ENCODE measurements at regions not wholly inside any gene's neighbourhood (a gene's known extent, or its start where the extent isn't known, plus 50 kb on each side); places are given as distances from the start of the nearest gene placed in this dataset.
"Not testable (repeated sequence)": the region's sequence is repeated elsewhere in the genome, so short reads cannot be mapped to it uniquely, and the experiment has no call there.

DNA sequence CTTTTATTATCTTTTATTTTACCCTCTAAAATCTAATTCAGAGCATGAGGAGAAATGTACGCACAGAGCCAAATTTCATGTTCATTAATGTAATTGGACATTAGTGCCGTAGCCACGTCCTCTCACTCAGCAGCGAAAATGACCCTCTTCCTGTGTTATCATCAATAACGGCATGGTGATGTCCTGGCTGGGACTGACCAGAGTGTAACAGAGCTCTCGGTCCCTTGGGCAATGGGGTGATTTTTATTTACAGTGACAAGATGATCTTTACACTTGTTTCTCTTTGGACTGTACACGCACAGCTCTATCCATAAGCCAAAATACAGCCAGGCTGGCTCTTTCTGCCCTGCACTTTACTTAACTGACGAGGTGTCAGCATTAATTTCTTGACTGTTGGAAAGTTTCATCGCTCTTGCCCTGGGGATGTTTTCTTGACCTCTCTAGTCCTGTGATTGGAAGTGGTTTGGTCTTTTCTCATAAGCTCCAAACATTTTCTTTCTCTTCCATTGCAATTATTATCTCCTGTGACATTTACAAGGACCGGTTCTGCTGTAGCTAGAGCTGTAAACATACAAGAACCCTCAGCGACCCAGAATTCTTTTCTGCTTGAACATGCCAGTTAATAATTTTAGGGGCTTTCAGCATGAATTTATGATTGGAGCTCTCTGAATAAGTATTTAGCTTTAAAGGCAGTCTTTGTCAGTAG is 308.0 kb upstream of the PIK3C3 start:
- no peak for ATAC-seq

DNA sequence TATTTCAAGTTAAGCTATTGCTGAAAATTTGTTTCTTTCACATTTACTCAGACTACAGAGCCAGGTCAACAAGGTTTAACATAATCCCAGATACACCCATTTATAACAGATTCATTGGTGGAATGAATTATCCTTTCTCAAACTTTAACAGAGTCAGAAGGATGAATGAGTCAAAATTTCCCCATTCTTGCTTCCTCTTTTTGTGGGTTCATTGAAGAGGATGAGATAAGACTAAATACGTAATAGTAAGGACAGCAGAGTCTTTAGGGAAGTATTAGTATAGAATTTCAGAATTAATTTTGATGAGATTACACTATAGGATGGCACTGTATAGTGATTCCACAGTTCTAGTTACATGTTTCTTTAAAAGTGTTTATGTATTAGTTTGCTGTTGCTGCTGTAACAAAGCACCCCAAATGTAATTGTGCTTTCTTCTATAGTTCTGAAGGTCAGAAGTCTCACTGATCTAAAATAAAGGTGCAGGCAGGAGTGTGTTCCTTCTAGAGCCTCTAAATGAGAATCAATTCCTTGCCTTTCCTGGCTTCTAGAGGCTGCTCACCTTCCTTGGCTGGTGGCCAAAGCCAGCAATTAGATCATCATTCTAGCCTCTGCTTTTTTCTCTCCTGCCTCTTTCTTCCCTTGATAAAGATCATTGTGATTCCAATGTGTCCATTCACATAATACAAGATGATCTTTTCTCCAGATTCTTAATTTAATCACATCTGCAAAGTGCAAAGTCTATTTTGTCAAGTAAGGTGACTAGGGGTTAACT is 309.3 kb upstream of the PIK3C3 start:
- Histone ChIP-seq H3K4me1 (ENCODE audit: control insufficient read depth, insufficient read depth, low read length) (no peaks in the 10 kb centered on the region), H3K4me3 (ENCODE audit: low read length) (no peak overlapping the region), H3K9me3 (ENCODE audit: control insufficient read depth, low read length) (no peaks in the 10 kb centered on the region), H3K27me3 (ENCODE audit: control insufficient read depth, insufficient read depth) (no peaks in the 10 kb centered on the region), H3K27ac (ENCODE audit: low read length) (no peak overlapping the region)
- intact Hi-C loops (cut with DNase I) = no loop called here
- WGBS = 93% methylated on average over 1 of the region's 1 CpG
- DNase-seq (no peak), ATAC-seq (no peak)

More for the DNA sequence above, 308.0 kb upstream of the PIK3C3 start:
- Histone ChIP-seq H3K4me3 (ENCODE audit: low read length) (no peak overlapping the region), H3K27ac (ENCODE audit: low read length) (no peak overlapping the region), H3K27me3 (ENCODE audit: control insufficient read depth, insufficient read depth) (no peaks in the 10 kb centered on the region), H3K9me3 (ENCODE audit: control insufficient read depth, low read length) (no peaks in the 10 kb centered on the region), H3K4me1 (ENCODE audit: control insufficient read depth, insufficient read depth, low read length) (no peaks in the 10 kb centered on the region)
- intact Hi-C loops (cut with DNase I) = no loop called here
- no peak for DNase-seq
- 54% methylated on average over 11 of the region's 11 CpGs for WGBS

DNA sequence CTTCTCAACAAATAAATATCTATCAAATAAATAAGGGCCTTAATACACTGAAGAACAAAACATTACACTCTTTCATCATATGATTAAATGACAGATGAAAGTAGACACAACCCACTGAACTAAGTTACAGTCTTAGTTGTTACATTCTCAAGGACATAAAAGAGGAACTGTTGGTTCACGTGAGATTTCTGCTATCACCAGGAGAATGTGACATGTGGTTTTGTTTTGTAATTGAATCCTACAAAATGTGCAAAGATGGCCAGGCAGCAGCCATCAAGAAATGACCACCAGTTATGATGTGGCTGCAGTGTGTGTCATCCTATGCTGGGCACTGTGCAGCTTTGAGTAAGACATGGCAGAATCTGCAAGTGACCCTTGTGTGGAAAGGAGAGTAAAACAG is 310.6 kb upstream of the PIK3C3 start:
- H3K9me3 ChIP-seq (ENCODE audit: control insufficient read depth, low read length) = no peaks in the 10 kb centered on the region
- intact Hi-C loops (cut with DNase I) = no loop called here
- H3K4me3 ChIP-seq (ENCODE audit: low read length) = no peak overlapping the region
- no peak for DNase-seq
- no peak overlapping the region for H3K27ac ChIP-seq (ENCODE audit: low read length)
- no peak for ATAC-seq
- H3K27me3 ChIP-seq (ENCODE audit: control insufficient read depth, insufficient read depth) = no peaks in the 10 kb centered on the region
- WGBS = 59% methylated on average over 1 of the region's 1 CpG
- H3K4me1 ChIP-seq (ENCODE audit: control insufficient read depth, insufficient read depth, low read length) = no peaks in the 10 kb centered on the region

DNA sequence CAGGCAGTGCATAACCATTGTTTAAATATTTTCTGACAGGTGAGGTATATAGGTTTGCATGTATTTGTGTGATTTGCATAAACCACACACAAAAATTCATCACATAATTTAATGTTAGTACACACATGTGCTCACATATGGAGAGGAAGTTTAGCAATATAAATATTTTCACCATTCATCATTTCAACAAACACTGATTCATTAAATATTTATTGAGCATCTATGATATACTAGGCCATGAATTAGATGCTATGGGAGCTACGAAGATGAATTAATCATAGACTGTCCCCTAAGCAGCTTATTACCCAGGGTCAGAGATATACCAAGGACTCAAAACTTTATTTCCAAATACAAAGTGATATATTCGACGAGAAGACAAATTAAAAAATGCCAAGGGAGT is 311.6 kb upstream of the PIK3C3 start:
- no peaks in the 10 kb centered on the region for H3K9me3 ChIP-seq (ENCODE audit: control insufficient read depth, low read length)
- WGBS = 91% methylated on average over 3 of the region's 3 CpGs
- no peaks in the 10 kb centered on the region for H3K4me1 ChIP-seq (ENCODE audit: control insufficient read depth, insufficient read depth, low read length)
- H3K27me3 ChIP-seq (ENCODE audit: control insufficient read depth, insufficient read depth) = no peaks in the 10 kb centered on the region
- DNase-seq (no peak), ATAC-seq (no peak)
- intact Hi-C loops (cut with DNase I) = no loop called here
- H3K27ac ChIP-seq (ENCODE audit: low read length) = no peak overlapping the region
- H3K4me3 ChIP-seq (ENCODE audit: low read length) = no peak overlapping the region

DNA sequence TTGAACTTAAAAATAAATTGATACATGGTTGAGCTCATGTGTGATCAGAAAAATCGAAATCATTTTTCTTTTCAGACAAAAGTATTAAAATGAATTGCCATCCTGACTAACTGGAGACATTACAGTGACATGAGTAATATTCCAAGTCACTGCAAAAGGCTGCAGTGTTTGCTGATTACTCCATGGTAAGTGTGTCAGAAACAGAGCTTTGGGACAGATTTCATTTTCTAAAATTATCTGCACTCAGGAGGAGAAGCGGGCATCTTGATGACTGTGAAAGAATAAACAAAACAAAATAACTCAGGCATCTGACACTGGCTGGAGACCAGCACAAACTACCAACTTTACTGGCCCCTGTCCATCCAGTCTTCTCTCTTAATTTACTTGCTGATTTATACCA is 312.3 kb upstream of the PIK3C3 start:
- 63% methylated on average over 2 of the region's 2 CpGs for WGBS
- no peak for ATAC-seq

DNA sequence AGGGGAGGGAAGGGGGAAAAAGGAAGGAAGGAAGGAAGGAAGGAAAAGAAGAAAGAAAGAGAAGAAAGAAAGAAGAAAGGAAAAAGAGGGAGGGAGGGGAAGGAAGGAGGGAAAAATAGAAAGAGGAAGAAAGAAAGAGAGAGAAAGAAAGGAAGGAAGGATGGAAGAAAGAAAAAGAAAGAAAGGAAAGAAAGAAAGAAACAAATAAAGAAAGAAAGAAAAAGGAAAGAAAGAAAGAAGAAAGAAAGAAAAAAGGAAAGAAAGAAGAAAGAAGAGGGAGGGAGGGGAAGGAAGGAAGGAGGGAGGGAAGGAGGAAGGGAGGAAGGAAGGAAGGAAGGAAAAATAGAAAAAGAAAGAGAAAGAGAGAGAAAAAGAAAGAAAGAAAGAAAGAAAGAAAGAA is 315.8 kb upstream of the PIK3C3 start:
- no peak for ATAC-seq
- no peak for DNase-seq
- Histone ChIP-seq H3K27ac (ENCODE audit: low read length) (no peak overlapping the region), H3K4me3 (ENCODE audit: low read length) (no peak overlapping the region), H3K27me3 (ENCODE audit: control insufficient read depth, insufficient read depth) (no peaks in the 10 kb centered on the region), H3K9me3 (ENCODE audit: control insufficient read depth, low read length) (no peaks in the 10 kb centered on the region), H3K4me1 (ENCODE audit: control insufficient read depth, insufficient read depth, low read length) (no peaks in the 10 kb centered on the region)
- intact Hi-C loops (cut with DNase I) = no loop called here

More for the DNA sequence above, 312.3 kb upstream of the PIK3C3 start:
- Histone ChIP-seq H3K9me3 (ENCODE audit: control insufficient read depth, low read length) (no peaks in the 10 kb centered on the region), H3K4me1 (ENCODE audit: control insufficient read depth, insufficient read depth, low read length) (no peaks in the 10 kb centered on the region), H3K4me3 (ENCODE audit: low read length) (no peak overlapping the region), H3K27me3 (ENCODE audit: control insufficient read depth, insufficient read depth) (no peaks in the 10 kb centered on the region), H3K27ac (ENCODE audit: low read length) (no peak overlapping the region)
- intact Hi-C loops (cut with DNase I) = no loop called here
- DNase-seq = no peak

DNA sequence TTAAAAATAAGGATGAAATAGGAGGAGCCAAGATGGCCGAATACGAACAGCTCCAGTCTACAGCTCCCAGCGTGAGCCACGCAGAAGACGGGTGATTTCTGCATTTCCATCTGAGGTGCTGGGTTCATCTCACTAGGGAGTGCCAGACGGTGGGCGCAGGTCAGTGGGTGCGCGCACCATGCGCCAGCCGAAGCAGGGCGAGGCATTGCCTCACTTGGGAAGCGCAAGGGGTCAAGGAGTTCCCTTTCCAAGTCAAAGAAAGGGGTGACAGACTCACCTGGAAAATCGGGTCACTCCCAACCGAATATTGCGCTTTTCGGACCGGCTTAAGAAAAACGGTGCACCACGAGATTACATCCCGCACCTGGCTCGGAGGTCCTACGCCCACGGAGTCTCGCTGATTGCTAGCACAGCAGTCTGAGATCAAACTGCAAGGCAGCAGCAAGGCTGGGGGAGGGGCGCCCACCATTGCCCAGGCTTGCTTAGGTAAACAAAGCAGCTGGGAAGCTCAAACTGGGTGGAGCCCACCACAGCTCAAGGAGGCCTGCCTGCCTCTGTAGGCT is 323.2 kb upstream of the PIK3C3 start:
- H3K9me3 ChIP-seq (ENCODE audit: control insufficient read depth, low read length); ATAC-seq; H3K27me3 ChIP-seq (ENCODE audit: control insufficient read depth, insufficient read depth); intact Hi-C loops (cut with DNase I); H3K4me3 ChIP-seq (ENCODE audit: low read length); H3K4me1 ChIP-seq (ENCODE audit: control insufficient read depth, insufficient read depth, low read length); H3K27ac ChIP-seq (ENCODE audit: low read length): not testable (repeated sequence)
- 88% methylated on average over 26 of the region's 26 CpGs for WGBS
- DNase-seq = peak in 1 of 3 donors; percentile 25

DNA sequence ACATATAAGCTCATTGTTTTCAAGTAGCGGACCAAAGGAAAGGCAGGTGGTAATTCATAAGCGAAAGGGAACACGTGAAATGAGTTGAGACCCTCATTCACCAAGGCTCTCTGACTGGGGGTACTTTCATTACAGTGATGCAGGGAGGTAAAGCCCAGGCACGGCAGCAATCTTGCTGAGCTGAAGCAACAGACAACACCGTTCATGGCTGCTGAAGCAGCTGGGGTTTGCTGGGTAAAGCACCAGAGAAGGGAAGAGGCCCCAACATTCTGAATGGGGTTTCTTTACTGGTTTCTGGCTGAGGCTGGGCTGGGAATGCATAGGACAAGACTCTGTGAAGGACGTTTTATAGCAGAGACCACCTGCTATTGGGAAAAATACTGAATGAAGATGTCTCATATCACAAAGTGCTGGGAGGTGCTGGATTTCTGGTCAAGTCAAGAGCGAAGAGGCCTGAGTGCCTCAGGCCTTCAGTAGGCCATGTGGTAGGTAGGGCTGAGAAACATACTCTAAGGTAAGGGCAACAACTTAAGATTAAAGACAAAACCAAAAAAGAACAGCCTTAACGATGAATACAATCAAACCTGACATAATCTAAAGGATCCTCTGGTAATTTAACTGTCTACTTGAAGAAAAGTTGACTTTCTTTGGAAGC is 324.7 kb upstream of the PIK3C3 start:
- Histone ChIP-seq H3K4me3 (ENCODE audit: low read length) (no peak overlapping the region), H3K27me3 (ENCODE audit: control insufficient read depth, insufficient read depth) (no peaks in the 10 kb centered on the region), H3K9me3 (ENCODE audit: control insufficient read depth, low read length) (no peaks in the 10 kb centered on the region), H3K4me1 (ENCODE audit: control insufficient read depth, insufficient read depth, low read length) (no peaks in the 10 kb centered on the region), H3K27ac (ENCODE audit: low read length) (no peak overlapping the region)
- 89% methylated on average over 8 of the region's 8 CpGs for WGBS
- DNase-seq (no peak), ATAC-seq (no peak)
- intact Hi-C loops (cut with DNase I) = no loop called here

DNA sequence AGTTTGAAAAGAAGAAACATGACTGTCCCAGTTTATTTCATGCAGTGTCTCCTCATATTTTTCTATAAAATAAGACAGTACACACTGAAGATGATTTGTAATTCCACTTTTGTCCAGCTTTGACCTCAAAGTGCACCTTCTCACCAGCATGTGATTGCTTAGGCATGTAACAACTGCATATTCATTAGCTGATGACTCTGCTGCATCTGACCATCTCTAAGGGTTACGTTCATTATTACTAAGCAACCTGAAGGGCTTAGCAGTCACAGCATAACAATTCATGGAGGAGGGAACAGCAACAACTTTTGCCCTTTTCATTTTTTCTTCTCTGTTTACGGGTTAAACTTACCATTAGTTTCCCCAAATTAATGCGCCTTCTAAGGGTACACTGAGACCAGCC is 330.6 kb upstream of the PIK3C3 start:
- Histone ChIP-seq H3K9me3 (ENCODE audit: control insufficient read depth, low read length) (no peaks in the 10 kb centered on the region), H3K4me1 (ENCODE audit: control insufficient read depth, insufficient read depth, low read length) (no peaks in the 10 kb centered on the region), H3K27me3 (ENCODE audit: control insufficient read depth, insufficient read depth) (no peaks in the 10 kb centered on the region), H3K4me3 (ENCODE audit: low read length) (no peak overlapping the region), H3K27ac (ENCODE audit: low read length) (no peak overlapping the region)
- intact Hi-C loops (cut with DNase I) = no loop called here
- DNase-seq (no peak), ATAC-seq (no peak)
- WGBS = 97% methylated on average over 3 of the region's 3 CpGs

DNA sequence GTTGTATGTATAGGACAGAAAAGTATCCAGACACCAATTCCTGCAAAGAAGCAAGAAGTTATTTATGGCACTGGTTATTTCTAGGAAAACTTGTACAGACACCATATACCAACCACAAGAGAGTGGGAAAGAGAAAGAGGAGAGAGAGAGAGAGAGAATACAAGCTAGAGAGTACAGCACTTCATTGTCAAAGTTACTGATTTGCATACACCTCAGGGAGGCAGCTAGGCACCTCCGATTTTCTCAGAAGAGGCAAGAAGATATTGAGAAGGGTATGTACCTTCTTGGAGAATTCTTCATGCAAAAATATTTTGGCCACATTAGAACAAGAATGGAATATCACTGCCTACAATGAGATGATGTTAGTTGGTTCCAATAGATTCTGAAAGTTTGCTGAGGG is 333.9 kb upstream of the PIK3C3 start:
- H3K9me3 ChIP-seq (ENCODE audit: control insufficient read depth, low read length) = no peaks in the 10 kb centered on the region
- intact Hi-C loops (cut with DNase I) = no loop called here

DNA sequence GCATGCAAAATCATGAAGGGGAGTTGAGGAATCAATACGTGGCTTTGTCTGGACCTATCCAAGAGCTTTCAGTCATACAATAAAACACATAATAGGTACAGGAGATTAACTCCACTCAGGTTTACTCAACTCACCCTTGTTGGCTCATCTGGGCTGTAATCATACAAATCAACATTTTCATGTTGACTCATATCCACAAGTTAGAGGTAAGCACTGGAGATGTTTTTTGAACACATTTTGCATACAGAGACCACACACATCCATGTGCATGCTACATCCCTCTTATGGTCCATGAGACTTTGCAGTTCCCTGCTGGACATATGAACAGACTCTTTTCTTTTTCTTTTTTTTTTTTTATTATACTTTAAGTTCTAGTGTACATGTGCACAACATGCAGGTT is 336.9 kb upstream of the PIK3C3 start:
- H3K27me3 ChIP-seq (ENCODE audit: control insufficient read depth, insufficient read depth) = no peaks in the 10 kb centered on the region

More for the DNA sequence above, 333.9 kb upstream of the PIK3C3 start:
- 51% methylated on average over 1 of the region's 1 CpG for WGBS
- ATAC-seq (no peak), DNase-seq (no peak)
- no peak overlapping the region for H3K4me3 ChIP-seq (ENCODE audit: low read length)
- H3K4me1 ChIP-seq (ENCODE audit: control insufficient read depth, insufficient read depth, low read length) = no peaks in the 10 kb centered on the region
- H3K27ac ChIP-seq (ENCODE audit: low read length) = no peak overlapping the region
- no peaks in the 10 kb centered on the region for H3K27me3 ChIP-seq (ENCODE audit: control insufficient read depth, insufficient read depth)

More for the DNA sequence above, 336.9 kb upstream of the PIK3C3 start:
- no peaks in the 10 kb centered on the region for H3K4me1 ChIP-seq (ENCODE audit: control insufficient read depth, insufficient read depth, low read length)
- no peak overlapping the region for H3K4me3 ChIP-seq (ENCODE audit: low read length)
- no peak overlapping the region for H3K27ac ChIP-seq (ENCODE audit: low read length)
- intact Hi-C loops (cut with DNase I) = no loop called here
- no peaks in the 10 kb centered on the region for H3K9me3 ChIP-seq (ENCODE audit: control insufficient read depth, low read length)
- 94% methylated on average over 1 of the region's 1 CpG for WGBS
- DNase-seq (no peak), ATAC-seq (no peak)
